Fibroblast of the aortic adventitia (primary cell): ENCODE measurements at regions not wholly inside any gene's neighbourhood (a gene's known extent, or its start where the extent isn't known, plus 50 kb on each side); places are given as distances from the start of the nearest gene placed in this dataset.
A peak's percentile ranks its signal among the peaks of the same experiment; 100 is the strongest.

Experiments
- DNase-seq: peaks from one replicate; pipeline ENCODE4 v3.0.0-alpha.2; 2010; ENCODE audit warnings: low read depth
- H3K4me3 ChIP-seq: 2 replicates; pipeline ENCODE4 v1.5.1; 2011; ENCODE audit warnings: low read depth, mild to moderate bottlenecking, control low read depth, low read length, moderate library complexity
- CTCF ChIP-seq: IDR thresholded peaks from 2 replicates; pipeline ENCODE4 v1.5.1; 2011; ENCODE audit warnings: mild to moderate bottlenecking, low read length, control low read depth, inconsistent platforms; ENCODE audit not compliant: insufficient read depth

DNA sequence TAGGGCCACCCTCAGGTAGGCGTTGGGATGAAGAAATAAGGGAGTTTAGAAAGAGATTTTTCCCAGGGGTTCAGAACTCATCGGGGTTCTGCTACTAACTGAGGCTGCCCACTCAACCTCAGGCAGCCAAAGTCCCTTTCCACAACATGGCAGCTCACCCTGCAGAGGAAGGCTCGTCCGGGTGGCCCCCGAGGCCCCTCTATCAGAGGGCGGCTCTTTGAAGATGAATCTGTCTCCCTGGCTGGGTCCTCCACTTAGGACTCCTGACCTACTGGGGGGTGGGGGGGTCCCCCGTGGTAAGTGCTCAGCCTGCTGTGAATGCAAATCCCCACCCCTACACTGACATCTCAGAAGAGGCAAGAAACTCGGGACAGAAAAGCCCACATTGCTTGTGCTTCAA lies 182.9 kb downstream of the SOD2 start:
- DNase-seq: no peak
- no peak for TF ChIP-seq CTCF
- no peak overlapping the region for H3K4me3 ChIP-seq

DNA sequence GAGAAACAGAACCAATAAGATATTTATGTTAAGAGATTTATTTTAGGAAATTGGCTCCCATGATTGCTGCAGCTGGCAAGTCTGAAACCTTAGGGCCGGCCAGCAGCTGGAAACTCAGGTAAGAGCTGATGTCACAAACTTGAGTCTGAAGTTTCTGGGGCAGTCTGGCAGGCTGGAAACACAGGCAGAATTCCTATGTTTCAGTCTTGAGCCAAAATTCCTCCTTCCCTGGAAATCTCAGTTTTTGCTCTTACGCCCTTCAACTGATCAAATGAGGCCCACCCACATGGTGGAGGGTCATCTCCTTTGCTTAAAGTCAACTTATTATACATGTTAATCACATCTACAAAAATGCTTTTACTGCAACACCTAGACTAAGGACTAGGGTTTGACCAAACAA lies 184.1 kb downstream of the SOD2 start:
- H3K4me3 ChIP-seq: no peak overlapping the region
- DNase-seq: no peak
- no peak for TF ChIP-seq CTCF

DNA sequence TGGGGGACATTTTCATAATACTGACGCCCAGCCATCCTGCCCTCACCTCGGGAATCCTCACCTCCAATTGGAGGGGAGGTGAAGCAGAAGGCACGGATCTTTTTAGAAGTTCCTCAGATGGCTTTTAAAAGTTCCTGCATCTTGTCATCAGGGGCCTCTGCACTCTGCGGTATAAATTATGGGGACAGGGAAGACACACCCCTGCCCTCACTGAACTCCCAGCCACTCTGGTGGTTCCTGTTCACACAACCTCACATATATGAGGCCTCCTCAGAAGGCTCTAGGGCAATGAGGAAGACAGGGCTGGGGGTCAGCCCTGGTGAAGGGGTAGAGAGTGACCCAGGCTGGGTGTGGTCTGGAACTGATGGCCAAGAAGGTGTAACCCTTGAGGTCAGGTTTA lies 187.0 kb downstream of the SOD2 start:
- TF ChIP-seq CTCF: no peak
- H3K4me3 ChIP-seq: no peak overlapping the region
- no peak for DNase-seq

DNA sequence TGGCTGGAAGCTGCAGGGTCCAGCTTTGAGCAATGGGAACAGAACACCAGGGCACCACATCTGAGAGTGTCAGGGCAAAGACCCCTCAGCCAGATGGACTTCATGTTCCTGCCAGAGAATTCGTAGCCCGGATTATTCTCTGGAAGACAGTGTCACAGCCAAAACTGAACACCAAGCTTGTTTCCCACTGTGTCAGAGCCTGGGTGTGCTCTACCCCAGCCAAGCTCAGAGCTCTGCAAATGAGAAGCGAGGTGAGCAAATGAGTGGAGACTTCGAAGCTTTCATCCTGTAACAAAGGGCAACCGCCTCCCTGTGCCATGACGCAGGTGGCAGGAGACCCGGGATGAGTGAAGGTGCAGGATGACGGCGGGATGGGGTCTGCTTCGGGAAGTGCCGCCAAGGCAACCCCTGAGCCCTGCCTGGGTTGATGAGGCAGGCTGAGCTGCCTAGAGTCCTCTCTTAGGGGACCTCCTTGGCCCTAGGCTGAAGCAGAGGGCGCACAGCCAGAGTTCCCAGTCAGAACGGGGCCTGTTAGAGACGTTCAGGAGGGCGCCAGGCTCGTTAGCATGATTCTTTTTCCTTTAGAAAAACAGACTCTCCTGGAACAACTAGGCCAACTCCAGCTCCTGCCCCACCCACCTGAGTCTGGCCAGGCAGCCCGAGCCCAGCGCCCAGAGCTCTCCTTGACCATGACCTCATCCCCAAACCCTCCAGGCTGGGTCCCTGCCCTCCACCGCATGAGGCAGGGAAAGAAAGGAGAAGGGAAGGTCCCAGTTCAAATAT lies 187.7 kb downstream of the SOD2 start:
- no peak for TF ChIP-seq CTCF
- DNase-seq: peak; percentile 11
- no peak overlapping the region for H3K4me3 ChIP-seq

GRCh38 chr6:159501558-159501957 lies 191.5 kb downstream of the SOD2 start:
- no peak for TF ChIP-seq CTCF
- no peak for DNase-seq
- no peak overlapping the region for H3K4me3 ChIP-seq

- no peak for DNase-seq
- no peak overlapping the region for H3K4me3 ChIP-seq
Measured at GRCh38 chr6:159499034-159499433, 194.0 kb downstream of the SOD2 start.

More at GRCh38 chr6:159499034-159499433, 194.0 kb downstream of the SOD2 start:
- TF ChIP-seq CTCF: no peak
